ENCODE measurements at regions not wholly inside any gene's neighbourhood (a gene's known extent, or its start where the extent isn't known, plus 50 kb on each side); places are given as distances from the start of the nearest gene placed in this dataset.

GRCh38 chr3:6644070-6644929 lies 216.6 kb upstream of the GRM7 start (continued):
- no peak for TF ChIP-seq ZFP91 (CRISPR knock-in tag; IDR thresholded peaks at IDR 0.05)

GRCh38 chr3:6654670-6655069 lies 206.2 kb upstream of the GRM7 start:
- ATAC-seq: no peak
- intact Hi-C loops (cut with micrococcal nuclease): no loop called here
- FAIRE-seq: no peak
- H3K79me2 ChIP-seq (ENCODE audit: control insufficient read depth, insufficient read depth, low read length): no peaks in the 10 kb centered on the region
- TF ChIP-seq CBX1 (IDR thresholded peaks at IDR 0.05; ENCODE audit: low read depth) (peak; percentile 64; the same call in 1 of the 2 replicates), CBFA2T2 (conservative IDR thresholded peaks at IDR 0.05) (no peak), SMARCE1 (IDR thresholded peaks at IDR 0.05) (no peak), FOXK1 (CRISPR knock-in tag; IDR thresholded peaks at IDR 0.05; ENCODE audit: borderline replicate concordance) (no peak), TRIM28 (IDR thresholded peaks at IDR 0.05) (0 out of 2 replicates have a peak, but pooled peaks have one; percentile 45), SMC3 (conservative IDR thresholded peaks at IDR 0.05; ENCODE audit: insufficient read depth, low read depth, low read length) (no peak), CBX5 (IDR thresholded peaks at IDR 0.05; ENCODE audit: borderline replicate concordance, low read depth) (peak; percentile 84; the same call in 1 of the 2 replicates), ZFP36 (IDR thresholded peaks at IDR 0.05; ENCODE audit: low read depth, low read length, partially characterized antibody) (peak; percentile 21), TSHZ1 (CRISPR knock-in tag; IDR thresholded peaks at IDR 0.05) (no peak), CBX3 (IDR thresholded peaks at IDR 0.05; ENCODE audit: borderline replicate concordance in 1 of 2, low read length in 2 of 2) (peak in 1 of 2 experiments; percentile 70; a peak in 1 of 3 replicates), ZNF551 (CRISPR knock-in tag; IDR thresholded peaks at IDR 0.05) (no peak), E2F4 (CRISPR knock-in tag; IDR thresholded peaks at IDR 0.05; ENCODE audit: low read depth) (no peak)
- H2AFZ ChIP-seq (ENCODE audit: low read depth, low read length): no peak overlapping the region
- no peaks in the 10 kb centered on the region for H3K9me1 ChIP-seq (ENCODE audit: control insufficient read depth, insufficient read depth, low read length)
- no peak overlapping the region for H3K4me3 ChIP-seq
- in situ Hi-C loops (cut with MboI): no loop called here
- H3K4me2 ChIP-seq (ENCODE audit: insufficient read depth, low read length): no peak overlapping the region
- no peak overlapping the region for H3K27ac ChIP-seq (ENCODE audit: extremely low read depth, low read depth, low read length)
- BruUV-seq (replicated peaks): no TSS peak
- DNase-seq (ENCODE audit: extremely low read depth in 1 of 4, low spot score in 3 of 4): no peak
- H3K9me3 ChIP-seq (replicated peaks; ENCODE audit: control insufficient read depth, insufficient read depth, low read depth, low read length): peaks cover 14% of the 10 kb centered on the region
- no peak overlapping the region for H3K9ac ChIP-seq (ENCODE audit: insufficient read depth in 1 of 2, low read depth in 2 of 2, low read length in 2 of 2)
- no peaks in the 10 kb centered on the region for H3K4me1 ChIP-seq (replicated peaks in 1 of 2; ENCODE audit: control insufficient read depth in 2 of 2, insufficient read depth in 2 of 2, low read length in 2 of 2)
- H3K27me3 ChIP-seq (ENCODE audit: control insufficient read depth in 2 of 2, insufficient read depth in 2 of 2, low read length in 2 of 2): no peaks in the 10 kb centered on the region
- no peaks in the 10 kb centered on the region for H3K36me3 ChIP-seq (ENCODE audit: control insufficient read depth, insufficient read depth, low read length)
- POLR2A ChIA-PET: no interaction called here
- H4K20me1 ChIP-seq (replicated peaks; ENCODE audit: control insufficient read depth, insufficient read depth, low read length): no peaks in the 10 kb centered on the region
- 88% methylated on average over 1 of the region's 1 CpG for WGBS (ENCODE audit: insufficient coverage, low coverage, missing lambda C conversion rate)
- CTCF ChIA-PET (ENCODE audit: low intra/inter-chr PET ratio): no interaction called here
